ENCODE measurements at regions not wholly inside any gene's neighbourhood (a gene's known extent, or its start where the extent isn't known, plus 50 kb on each side); places are given as distances from the start of the nearest gene placed in this dataset.
"Not testable (repeated sequence)": the region's sequence is repeated elsewhere in the genome, so short reads cannot be mapped to it uniquely, and the experiment has no call there.

GRCh38 chr1:65020774-65021173 is 54.4 kb upstream of the JAK1 start:
- DNase-seq (ENCODE audit: low read depth) = no peak

- no peak for DNase-seq (ENCODE audit: low read depth)
These were observed 55.4 kb upstream of the JAK1 start for GRCh38 chr1:65021795-65022194.

- no peak for DNase-seq (ENCODE audit: low read depth)
These were observed 55.9 kb upstream of the JAK1 start for GRCh38 chr1:65022216-65022615.

DNA sequence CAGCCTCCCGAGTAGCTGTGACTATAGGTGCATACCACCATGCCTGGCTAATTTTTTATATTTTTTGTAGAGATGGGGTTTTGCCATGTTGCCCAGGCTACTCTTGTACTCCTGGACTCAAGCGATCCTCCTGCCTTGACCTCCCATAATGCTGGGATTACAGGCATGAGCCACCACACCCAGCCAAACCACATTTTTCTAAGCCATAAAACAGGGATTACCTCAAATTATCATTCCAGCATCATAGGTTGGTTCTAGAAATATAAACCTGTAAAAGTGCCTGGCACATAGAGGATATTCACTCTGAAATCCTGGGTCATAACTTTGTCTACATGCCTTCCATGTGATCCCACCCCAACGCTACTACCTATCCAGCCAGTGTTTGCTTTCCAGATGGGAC is 59.4 kb upstream of the JAK1 start:
- DNase-seq (ENCODE audit: low read depth) = no peak

DNA sequence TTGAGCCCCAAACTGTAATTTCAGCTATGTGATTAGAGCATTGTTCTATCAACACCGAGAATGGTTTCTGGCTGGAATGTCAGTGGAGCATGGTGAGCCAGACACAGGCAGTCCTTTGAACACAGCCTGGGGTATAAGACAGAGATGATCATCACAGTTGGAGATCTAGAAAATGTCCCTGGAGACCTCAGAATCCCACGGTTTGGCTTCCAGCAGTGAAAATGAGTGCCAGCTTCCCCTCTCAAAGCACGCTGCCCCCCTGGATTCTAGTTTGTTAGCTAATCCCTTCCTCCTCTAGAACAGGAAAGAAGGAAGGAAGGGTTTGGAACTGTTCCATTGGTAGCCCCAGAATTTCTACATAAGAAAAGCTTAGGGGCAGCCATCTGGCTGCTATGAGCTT is 59.9 kb upstream of the JAK1 start:
- DNase-seq (ENCODE audit: low read depth) = no peak

GRCh38 chr1:65027666-65028358 is 61.5 kb upstream of the JAK1 start:
- DNase-seq (ENCODE audit: low read depth) = no peak

GRCh38 chr1:65029434-65029833 is 63.1 kb upstream of the JAK1 start:
- DNase-seq (ENCODE audit: low read depth) = not testable (repeated sequence)

GRCh38 chr1:65034879-65035278 is 68.5 kb upstream of the JAK1 start:
- not testable (repeated sequence) for DNase-seq (ENCODE audit: low read depth)

DNA sequence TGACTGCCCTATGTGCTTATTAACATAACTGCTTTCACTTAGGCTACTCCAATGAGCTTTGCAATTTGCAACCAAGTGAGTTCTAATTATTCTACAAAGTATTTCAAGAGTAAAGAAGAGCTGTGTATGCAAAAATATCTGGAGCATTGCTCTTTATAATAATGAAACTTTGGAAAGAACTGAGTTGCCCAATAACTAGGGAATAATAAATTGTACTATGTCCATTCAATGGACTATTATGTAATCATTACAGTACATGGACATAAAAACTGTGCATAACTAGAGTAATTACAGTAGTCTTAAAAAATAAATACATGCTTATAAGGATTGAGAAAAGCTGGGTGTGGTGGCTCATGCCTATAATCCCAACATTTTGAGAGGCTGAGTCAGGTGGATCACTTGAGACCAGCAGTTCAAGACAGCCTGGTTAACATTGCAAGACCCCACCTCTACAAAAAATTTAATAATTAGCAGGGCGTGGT is 70.3 kb upstream of the JAK1 start:
- no peak for DNase-seq (ENCODE audit: low read depth)

DNA sequence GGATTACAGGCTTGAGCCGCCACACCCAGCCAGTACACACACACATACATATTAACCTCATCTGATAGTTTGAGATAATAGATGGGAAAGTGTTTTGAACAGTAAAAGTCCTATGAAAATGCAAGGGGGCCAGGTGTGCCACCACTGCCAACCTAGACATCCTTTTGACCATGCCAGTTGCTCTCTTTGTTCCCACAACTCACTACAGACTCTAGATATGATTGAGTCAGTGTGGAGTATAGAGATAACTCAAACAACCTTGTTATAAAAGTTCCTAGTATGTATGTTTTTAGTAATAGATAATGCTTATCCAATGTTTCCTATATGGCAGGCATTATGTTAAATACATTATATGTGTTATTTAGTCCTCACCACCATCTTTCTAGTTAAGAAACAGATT is 72.7 kb upstream of the JAK1 start:
- DNase-seq (ENCODE audit: low read depth) = no peak

- DNase-seq (ENCODE audit: low read depth) = no peak
These were observed 73.2 kb upstream of the JAK1 start for GRCh38 chr1:65039508-65039907.

DNA sequence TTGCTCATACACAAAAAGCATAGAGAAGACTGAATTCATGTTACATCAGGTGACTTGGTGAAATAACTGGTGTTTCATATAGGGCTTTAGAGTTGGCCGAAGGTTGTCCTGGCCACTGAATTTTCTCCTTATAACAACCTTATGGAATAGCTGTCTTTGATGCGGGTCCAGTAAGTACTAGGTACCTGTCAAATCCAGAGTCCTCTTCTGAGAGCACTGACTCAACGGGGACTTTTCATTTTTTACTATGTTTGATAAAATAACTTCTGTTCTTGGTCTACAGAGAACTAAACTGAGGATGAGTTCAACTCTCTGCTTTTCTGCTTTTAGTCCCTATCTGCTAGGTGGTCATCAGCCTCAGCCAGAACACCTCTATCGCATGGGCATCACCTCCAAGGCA is 76.1 kb upstream of the JAK1 start:
- no peak for DNase-seq (ENCODE audit: low read depth)

DNA sequence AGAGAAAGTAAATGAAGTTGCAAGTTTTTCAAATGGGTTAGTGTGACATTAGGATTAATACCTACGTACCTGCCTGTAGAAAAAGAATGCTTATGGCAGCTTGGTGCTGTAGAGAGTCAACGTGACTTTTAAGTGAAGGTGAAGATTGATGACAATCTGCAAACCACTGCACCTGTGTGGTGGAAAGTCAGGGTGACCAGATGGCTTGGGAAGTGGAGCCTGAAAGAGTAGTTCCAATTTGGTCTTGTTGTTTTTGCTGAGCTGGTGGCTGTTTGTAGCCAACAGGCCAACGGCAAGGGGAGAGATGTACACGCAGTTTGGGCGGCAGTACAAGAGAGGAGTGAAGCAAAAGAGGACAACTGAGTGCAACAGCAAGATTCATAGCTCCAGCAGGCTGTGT is 78.1 kb upstream of the JAK1 start:
- no peak for DNase-seq (ENCODE audit: low read depth)

DNA sequence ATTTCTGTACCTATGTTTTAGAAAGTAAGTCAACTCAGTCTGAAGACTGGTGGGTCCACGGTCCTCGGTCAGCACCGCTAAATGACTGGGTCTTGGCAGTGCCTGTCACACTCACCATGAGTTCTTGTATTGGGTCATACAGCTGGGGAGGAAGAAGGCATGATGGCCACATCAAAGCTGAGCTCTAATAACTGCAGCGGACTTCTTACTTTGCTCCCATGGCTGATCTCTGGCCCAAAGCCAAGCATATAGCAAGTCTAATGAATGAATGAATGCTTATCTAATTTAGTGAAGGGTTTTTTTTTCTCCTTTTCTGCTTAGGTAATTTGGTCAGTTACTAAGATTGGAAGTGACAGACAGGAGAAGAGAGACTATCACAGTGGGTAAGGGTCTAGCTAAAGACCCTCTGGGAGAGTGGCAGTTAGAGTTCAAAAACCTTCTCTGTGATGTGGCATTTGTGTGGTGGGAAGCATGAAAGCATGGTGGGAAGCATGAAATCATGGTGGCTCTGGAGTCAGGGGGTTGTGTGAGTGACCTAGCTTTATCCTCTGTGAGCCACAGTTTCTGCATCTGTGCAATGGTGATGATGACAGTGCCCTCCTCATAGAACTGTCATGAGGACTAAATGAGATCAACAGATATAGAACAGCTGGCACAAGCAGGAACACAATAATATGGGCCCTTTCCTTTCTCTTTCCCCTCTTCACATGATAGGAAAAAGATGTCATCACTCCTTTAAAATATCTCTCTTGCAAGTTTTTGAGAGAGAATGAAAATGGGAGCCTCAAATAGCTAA is 78.9 kb upstream of the JAK1 start:
- no peak for DNase-seq (ENCODE audit: low read depth)

DNA sequence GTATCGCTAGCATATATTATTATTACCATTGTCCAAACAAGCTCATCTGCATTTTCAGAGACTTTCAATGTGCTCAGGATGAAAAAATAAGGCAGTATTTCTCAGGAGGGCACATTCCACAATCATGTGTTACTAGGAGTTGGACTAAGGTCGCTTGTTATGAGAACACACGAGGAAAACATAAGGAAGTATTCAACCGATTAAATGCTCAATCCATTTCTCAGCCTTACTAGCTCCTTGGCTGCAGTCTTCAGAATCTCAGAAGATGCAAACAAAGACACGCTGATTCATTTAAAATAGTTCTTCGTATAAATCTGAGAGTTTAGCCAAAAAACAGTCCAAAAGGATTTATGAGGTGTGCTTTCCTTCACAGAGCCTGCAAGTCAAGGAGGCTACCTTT is 82.0 kb upstream of the JAK1 start:
- DNase-seq (ENCODE audit: low read depth) = no peak

DNA sequence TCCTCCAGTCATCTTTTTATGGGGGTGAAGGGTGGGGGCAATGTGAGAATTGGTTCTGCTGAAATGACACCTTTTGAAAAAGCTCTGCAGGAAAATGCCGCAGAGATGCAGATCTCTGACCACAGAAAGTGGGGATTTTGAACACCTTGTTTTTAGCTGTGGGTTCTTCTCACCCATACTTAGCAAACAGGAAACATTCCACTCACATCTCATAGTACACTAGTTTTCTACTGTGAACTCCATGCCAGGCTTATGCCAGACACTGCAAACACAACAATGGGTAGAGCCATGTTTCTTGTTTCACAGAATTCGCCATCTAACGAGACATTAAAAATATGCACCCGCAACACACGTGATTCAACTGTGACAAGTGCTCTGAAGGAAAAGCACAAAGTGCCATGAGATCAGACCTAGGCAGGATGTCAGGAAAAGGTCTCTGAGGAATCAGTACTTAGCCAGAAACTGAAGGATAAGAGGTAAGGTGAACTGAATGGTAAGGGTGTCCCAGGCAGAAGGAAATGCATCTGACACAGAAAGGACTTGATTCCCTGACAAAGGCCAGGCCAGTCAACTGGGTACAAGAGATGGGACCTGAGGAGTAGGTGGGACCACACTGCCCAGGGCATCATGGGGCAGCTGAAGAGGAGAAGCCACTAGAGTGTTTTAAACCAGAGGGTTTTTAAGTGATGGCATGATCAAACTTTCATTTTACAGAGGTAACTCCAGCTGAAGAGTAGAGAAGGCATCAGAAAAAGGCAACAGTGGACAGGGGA is 83.8 kb upstream of the JAK1 start:
- no peak for DNase-seq (ENCODE audit: low read depth)

- DNase-seq (ENCODE audit: low read depth) = no peak
These were observed 84.4 kb upstream of the JAK1 start for GRCh38 chr1:65050735-65051134.

DNA sequence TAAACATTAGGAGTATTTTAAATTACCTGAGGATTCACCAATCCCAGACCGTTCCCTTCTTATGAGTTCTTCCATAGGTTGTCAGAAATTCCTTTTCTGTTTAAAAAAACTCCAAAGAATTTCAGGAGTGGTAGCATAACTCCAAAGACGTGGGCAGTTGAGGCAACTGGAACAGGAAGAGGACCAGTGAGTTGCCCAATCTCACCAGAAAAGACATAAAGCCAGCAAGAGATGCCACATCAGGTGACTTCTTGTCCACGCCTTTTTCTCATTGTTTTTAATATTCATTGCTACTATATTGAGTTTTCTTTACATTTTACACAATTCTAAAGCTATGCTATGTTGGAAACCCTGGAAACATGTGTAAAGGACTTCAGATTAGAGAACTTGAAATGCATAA is 88.1 kb upstream of the JAK1 start:
- DNase-seq (ENCODE audit: low read depth) = no peak

DNA sequence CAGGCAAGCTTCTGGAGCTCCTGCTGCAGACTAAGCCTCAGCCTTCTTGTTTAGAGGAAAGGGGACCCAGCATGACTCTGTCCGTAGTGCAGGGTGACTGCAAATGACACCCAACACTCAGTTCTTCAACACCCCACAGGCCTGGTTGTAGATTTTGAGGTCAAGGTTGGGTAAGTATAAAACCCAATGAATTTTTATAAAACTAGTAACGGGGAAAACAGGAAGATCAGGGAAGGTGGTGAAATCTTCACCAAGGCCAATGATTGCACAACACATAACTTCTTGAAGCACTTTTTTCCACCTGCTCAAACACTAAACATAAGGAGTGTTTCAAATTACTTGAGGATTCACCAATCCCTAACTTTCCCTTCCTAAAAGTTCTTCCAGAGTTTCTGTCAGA is 89.4 kb upstream of the JAK1 start:
- DNase-seq (ENCODE audit: low read depth) = no peak

DNA sequence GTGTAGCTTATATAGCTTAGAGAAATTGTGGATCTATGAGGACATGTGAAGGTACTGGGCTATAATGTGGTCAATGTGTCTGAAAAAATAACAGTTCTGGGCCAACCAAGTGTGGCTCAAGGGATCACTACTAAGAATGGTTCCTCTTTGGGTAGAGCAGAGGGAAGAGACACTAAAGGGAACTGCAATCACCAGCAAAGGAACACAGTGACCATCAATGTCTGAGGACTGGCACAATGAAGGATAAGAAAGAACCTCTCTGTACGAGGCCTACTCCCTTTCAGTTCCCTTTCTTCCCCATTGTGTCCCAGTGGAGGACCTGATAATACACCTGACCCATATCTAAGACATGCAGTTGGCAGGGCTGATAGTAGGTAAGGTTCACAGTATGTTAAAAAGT is 89.9 kb upstream of the JAK1 start:
- no peak for DNase-seq (ENCODE audit: low read depth)

DNA sequence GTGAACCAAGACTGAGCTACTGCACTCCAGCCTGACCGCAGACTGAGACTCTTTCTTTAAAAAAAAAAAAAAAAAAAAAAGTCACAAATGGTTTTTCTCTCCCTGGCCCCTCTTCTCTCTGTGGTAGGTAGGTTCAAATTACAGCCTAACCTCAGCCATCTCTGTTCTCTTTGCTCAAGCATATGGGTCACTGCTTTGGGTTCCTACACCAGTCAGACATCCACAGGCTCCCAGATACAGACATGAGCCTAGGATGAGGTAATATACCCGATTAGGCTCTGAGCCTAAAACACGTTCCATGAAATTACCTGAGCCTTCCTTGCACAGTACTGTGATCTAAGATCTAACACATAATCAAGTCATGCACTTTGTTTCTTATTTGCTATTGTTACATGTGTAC is 90.5 kb upstream of the JAK1 start:
- DNase-seq (ENCODE audit: low read depth) = no peak

GRCh38 chr1:65059930-65060538 is 88.0 kb upstream of the AK4 start:
- DNase-seq (ENCODE audit: low read depth) = no peak

DNA sequence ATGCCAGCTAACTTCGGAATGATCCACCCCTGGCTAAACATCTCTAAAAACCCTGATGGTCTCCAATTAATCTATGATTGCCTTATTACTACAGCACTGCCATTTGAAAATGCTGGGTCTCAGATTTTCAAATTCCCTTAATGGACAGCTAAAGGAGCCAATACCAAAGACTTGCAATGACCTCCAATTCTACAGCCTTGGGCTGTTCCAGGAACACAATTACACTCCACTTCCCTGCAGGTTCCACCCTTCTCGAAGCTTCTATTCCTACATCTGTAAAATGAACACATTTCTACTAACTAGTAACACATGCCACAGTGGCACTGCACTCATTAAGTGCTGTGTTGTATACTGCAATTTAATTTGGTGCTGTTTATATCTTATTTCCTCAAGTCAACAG is 85.7 kb upstream of the AK4 start:
- no peak for DNase-seq (ENCODE audit: low read depth)

Measured in activated T-cell treated with anti-CD3 and anti-CD28 coated beads for 24 hours (primary cell).